T47D (cell line): ENCODE measurements at regions not wholly inside any gene's neighbourhood (a gene's known extent, or its start where the extent isn't known, plus 50 kb on each side); places are given as distances from the start of the nearest gene placed in this dataset.
A peak's percentile ranks its signal among the peaks of the same experiment; 100 is the strongest.
"Not testable (repeated sequence)": the region's sequence is repeated elsewhere in the genome, so short reads cannot be mapped to it uniquely, and the experiment has no call there.

Source experiments
- DNase-seq, 2 experiments: peaks; one replicate each; pipeline versions ENCODE4 v3.0.0 to v3.0.0-alpha.2; 2011 to 2012; ENCODE audit warnings: low read depth in 1 of 2, low spot score in 1 of 2
- JUND ChIP-seq: IDR thresholded peaks from 2 replicates; pipeline ENCODE4 v1.6.1; 2012; ENCODE audit warnings: low read depth
- in situ Hi-C: cut with HindIII; loops from 2 replicates; pipeline ENCODE4 v1.10.0; 2016; ENCODE audit warnings: low sequenced_read_pairs, low pct_unique_long_range_greater_than_20kb

- in situ Hi-C loops, DNase-seq: not testable (repeated sequence)
These were observed 58.7 kb downstream of the POU5F2 start for GRCh38 chr5:93682471-93683404.

- DNase-seq = no peak
- in situ Hi-C loops = no loop called here
- no peak for TF ChIP-seq JUND
These were observed 60.0 kb downstream of the POU5F2 start for GRCh38 chr5:93681432-93681831.

GRCh38 chr5:93677359-93677891 is 64.0 kb downstream of the POU5F2 start:
- in situ Hi-C loops = no loop called here
- peak in 1 of 2 experiments; percentile 38 for DNase-seq
- TF ChIP-seq JUND = no peak

- DNase-seq = no peak
- in situ Hi-C loops = no loop called here
- no peak for TF ChIP-seq JUND
These were observed 64.7 kb downstream of the POU5F2 start for GRCh38 chr5:93676704-93677103.

GRCh38 chr5:93675460-93676450 is 65.6 kb downstream of the POU5F2 start:
- no peak for TF ChIP-seq JUND
- no peak for DNase-seq
- in situ Hi-C loops = no loop called here

GRCh38 chr5:93674866-93675459 is 66.4 kb downstream of the POU5F2 start:
- in situ Hi-C loops = no loop called here
- DNase-seq = no peak
- no peak for TF ChIP-seq JUND

- no peak for DNase-seq
- in situ Hi-C loops = no loop called here
- no peak for TF ChIP-seq JUND
These were observed 67.3 kb downstream of the POU5F2 start for GRCh38 chr5:93674138-93674537.

GRCh38 chr5:93673316-93673954 is 68.0 kb downstream of the POU5F2 start:
- no peak for DNase-seq
- TF ChIP-seq JUND = no peak
- in situ Hi-C loops = no loop called here

GRCh38 chr5:93665648-93666047 is 75.8 kb downstream of the POU5F2 start:
- no peak for TF ChIP-seq JUND
- DNase-seq = no peak
- in situ Hi-C loops = no loop called here

GRCh38 chr5:93660677-93661076 is 77.7 kb downstream of the NR2F1 start:
- in situ Hi-C loops = no loop called here
- DNase-seq = no peak
- TF ChIP-seq JUND = no peak

- DNase-seq = no peak
- in situ Hi-C loops = no loop called here
- TF ChIP-seq JUND = no peak
These were observed 75.0 kb downstream of the NR2F1 start for GRCh38 chr5:93658044-93658443.

GRCh38 chr5:93654676-93655075 is 71.7 kb downstream of the NR2F1 start:
- in situ Hi-C loops = no loop called here
- no peak for TF ChIP-seq JUND
- no peak for DNase-seq
